ENCODE measurements at regions not wholly inside any gene's neighbourhood (a gene's known extent, or its start where the extent isn't known, plus 50 kb on each side); places are given as distances from the start of the nearest gene placed in this dataset.

- TF ChIP-seq RAD21 (IDR thresholded peaks at IDR 0.05; ENCODE audit: low read depth), result no peak
- no peak for TF ChIP-seq CREB1 (IDR thresholded peaks at IDR 0.05; ENCODE audit: low read depth)
These were observed 95.9 kb downstream of the FAM43A start for GRCh38 chr3:194781617-194782016.

- TF ChIP-seq RAD21 (IDR thresholded peaks at IDR 0.05; ENCODE audit: low read depth), result no peak
- TF ChIP-seq NFIC (IDR thresholded peaks at IDR 0.05), result no peak
- TF ChIP-seq TEAD4 (IDR thresholded peaks at IDR 0.05), result no peak
- TF ChIP-seq, protein P1, sequence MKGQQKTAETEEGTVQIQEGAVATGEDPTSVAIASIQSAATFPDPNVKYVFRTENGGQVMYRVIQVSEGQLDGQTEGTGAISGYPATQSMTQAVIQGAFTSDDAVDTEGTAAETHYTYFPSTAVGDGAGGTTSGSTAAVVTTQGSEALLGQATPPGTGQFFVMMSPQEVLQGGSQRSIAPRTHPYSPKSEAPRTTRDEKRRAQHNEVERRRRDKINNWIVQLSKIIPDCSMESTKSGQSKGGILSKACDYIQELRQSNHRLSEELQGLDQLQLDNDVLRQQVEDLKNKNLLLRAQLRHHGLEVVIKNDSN (IDR thresholded peaks at IDR 0.05), result no peak
- TF ChIP-seq CREB1 (IDR thresholded peaks at IDR 0.05; ENCODE audit: low read depth), result no peak
- TF ChIP-seq TAF1 (IDR thresholded peaks at IDR 0.05; ENCODE audit: low read depth), result no peak
- TF ChIP-seq FOXM1 (IDR thresholded peaks at IDR 0.05; ENCODE audit: borderline replicate concordance, low read depth), result no peak
- TF ChIP-seq EGR1 (IDR thresholded peaks at IDR 0.05), result no peak
- no peak for TF ChIP-seq ZBTB7A (IDR thresholded peaks at IDR 0.05; ENCODE audit: low read depth)
- TF ChIP-seq, protein P2, sequence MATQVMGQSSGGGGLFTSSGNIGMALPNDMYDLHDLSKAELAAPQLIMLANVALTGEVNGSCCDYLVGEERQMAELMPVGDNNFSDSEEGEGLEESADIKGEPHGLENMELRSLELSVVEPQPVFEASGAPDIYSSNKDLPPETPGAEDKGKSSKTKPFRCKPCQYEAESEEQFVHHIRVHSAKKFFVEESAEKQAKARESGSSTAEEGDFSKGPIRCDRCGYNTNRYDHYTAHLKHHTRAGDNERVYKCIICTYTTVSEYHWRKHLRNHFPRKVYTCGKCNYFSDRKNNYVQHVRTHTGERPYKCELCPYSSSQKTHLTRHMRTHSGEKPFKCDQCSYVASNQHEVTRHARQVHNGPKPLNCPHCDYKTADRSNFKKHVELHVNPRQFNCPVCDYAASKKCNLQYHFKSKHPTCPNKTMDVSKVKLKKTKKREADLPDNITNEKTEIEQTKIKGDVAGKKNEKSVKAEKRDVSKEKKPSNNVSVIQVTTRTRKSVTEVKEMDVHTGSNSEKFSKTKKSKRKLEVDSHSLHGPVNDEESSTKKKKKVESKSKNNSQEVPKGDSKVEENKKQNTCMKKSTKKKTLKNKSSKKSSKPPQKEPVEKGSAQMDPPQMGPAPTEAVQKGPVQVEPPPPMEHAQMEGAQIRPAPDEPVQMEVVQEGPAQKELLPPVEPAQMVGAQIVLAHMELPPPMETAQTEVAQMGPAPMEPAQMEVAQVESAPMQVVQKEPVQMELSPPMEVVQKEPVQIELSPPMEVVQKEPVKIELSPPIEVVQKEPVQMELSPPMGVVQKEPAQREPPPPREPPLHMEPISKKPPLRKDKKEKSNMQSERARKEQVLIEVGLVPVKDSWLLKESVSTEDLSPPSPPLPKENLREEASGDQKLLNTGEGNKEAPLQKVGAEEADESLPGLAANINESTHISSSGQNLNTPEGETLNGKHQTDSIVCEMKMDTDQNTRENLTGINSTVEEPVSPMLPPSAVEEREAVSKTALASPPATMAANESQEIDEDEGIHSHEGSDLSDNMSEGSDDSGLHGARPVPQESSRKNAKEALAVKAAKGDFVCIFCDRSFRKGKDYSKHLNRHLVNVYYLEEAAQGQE (IDR thresholded peaks at IDR 0.05; ENCODE audit: low read depth), result no peak
- no peak for TF ChIP-seq CEBPB (IDR thresholded peaks at IDR 0.05)
These were observed 97.2 kb downstream of the FAM43A start for GRCh38 chr3:194782698-194783404.

- no peak for TF ChIP-seq ZBTB7A (IDR thresholded peaks at IDR 0.05; ENCODE audit: low read depth)
- TF ChIP-seq EGR1 (IDR thresholded peaks at IDR 0.05), result no peak
- TF ChIP-seq TEAD4 (IDR thresholded peaks at IDR 0.05), result no peak
- no peak for TF ChIP-seq CREB1 (IDR thresholded peaks at IDR 0.05; ENCODE audit: low read depth)
- TF ChIP-seq, protein P1 (IDR thresholded peaks at IDR 0.05), result no peak
These were observed 98.7 kb downstream of the FAM43A start for GRCh38 chr3:194784361-194784760.

DNA sequence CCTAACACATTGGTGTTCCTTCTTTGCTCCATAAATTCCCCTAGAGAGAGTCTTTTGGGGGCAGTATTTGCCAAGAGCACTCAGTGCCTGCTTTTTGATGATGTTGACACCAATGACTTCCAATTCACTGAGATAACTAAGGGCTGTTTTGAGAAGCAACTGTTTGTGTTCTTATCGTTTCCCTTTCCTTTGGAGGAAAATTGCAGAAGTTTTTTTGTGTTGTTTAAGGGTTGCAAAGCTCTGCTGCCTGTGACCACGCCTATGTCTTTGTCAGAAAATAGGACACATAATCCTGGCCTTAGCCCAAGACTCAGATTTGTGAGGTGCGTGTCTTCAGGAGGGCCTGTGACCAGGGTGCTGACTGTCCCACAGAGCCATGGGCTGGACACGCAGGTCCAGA, 99.6 kb downstream of the FAM43A start:
- TF ChIP-seq FOXM1 (IDR thresholded peaks at IDR 0.05; ENCODE audit: borderline replicate concordance, low read depth), result no peak
- no peak for TF ChIP-seq TEAD4 (IDR thresholded peaks at IDR 0.05)
- no peak for TF ChIP-seq TAF1 (IDR thresholded peaks at IDR 0.05; ENCODE audit: low read depth)
- TF ChIP-seq NFIC (IDR thresholded peaks at IDR 0.05), result no peak
- TF ChIP-seq CEBPB (IDR thresholded peaks at IDR 0.05), result no peak

GRCh38 chr3:194787072-194787471, 101.4 kb downstream of the FAM43A start:
- TF ChIP-seq MAX (IDR thresholded peaks at IDR 0.05), result no peak

GRCh38 chr3:194787650-194788049, 102.0 kb downstream of the FAM43A start:
- TF ChIP-seq EP300 (IDR thresholded peaks at IDR 0.05; ENCODE audit: borderline replicate concordance) (no peak), YY1 (IDR thresholded peaks at IDR 0.05; ENCODE audit: low read depth) (no peak), NFIC (IDR thresholded peaks at IDR 0.05) (no peak), TCF12 (IDR thresholded peaks at IDR 0.05; ENCODE audit: low read depth) (no peak), CEBPB (IDR thresholded peaks at IDR 0.05) (no peak), TAF1 (IDR thresholded peaks at IDR 0.05; ENCODE audit: low read depth) (no peak), FOXM1 (IDR thresholded peaks at IDR 0.05; ENCODE audit: borderline replicate concordance, low read depth) (no peak), TEAD4 (IDR thresholded peaks at IDR 0.05) (no peak), EGR1 (IDR thresholded peaks at IDR 0.05) (no peak), ZBTB7A (IDR thresholded peaks at IDR 0.05; ENCODE audit: low read depth) (no peak), RAD21 (IDR thresholded peaks at IDR 0.05; ENCODE audit: low read depth) (no peak)

DNA sequence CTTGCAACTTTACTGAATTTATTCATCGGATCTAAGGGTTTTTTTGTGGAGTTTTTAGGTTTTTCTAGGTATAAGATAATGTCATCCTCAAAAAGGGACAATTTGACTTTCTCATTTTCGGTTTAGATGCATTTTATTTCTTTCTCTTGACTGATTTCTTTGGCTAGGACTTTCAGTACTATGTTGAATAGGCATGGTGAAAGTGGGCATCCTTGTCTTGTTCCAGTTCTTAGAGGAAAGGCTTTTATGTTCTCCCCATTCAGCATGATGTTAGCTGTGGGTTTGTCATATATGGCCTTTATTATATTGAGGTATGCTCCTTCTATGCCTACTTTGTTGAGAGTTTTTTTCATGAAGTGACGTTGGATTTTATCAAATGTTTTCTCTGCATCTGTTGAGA, 106.7 kb downstream of the FAM43A start:
- TF ChIP-seq NFIC (IDR thresholded peaks at IDR 0.05) (no peak), FOXM1 (IDR thresholded peaks at IDR 0.05; ENCODE audit: borderline replicate concordance, low read depth) (no peak), YY1 (IDR thresholded peaks at IDR 0.05; ENCODE audit: low read depth) (no peak), EP300 (IDR thresholded peaks at IDR 0.05; ENCODE audit: borderline replicate concordance) (no peak), RAD21 (IDR thresholded peaks at IDR 0.05; ENCODE audit: low read depth) (no peak), TAF1 (IDR thresholded peaks at IDR 0.05; ENCODE audit: low read depth) (no peak), TEAD4 (IDR thresholded peaks at IDR 0.05) (no peak), CREB1 (IDR thresholded peaks at IDR 0.05; ENCODE audit: low read depth) (no peak), TCF12 (IDR thresholded peaks at IDR 0.05; ENCODE audit: low read depth) (no peak), EGR1 (IDR thresholded peaks at IDR 0.05) (no peak), MAX (IDR thresholded peaks at IDR 0.05) (no peak), CEBPB (IDR thresholded peaks at IDR 0.05) (no peak), ZBTB7A (IDR thresholded peaks at IDR 0.05; ENCODE audit: low read depth) (no peak)
- TF ChIP-seq, protein P1 (IDR thresholded peaks at IDR 0.05), result no peak
- TF ChIP-seq, protein P2 (IDR thresholded peaks at IDR 0.05; ENCODE audit: low read depth), result no peak
